HG02759 (cell line): ENCODE measurements at regions not wholly inside any gene's neighbourhood (a gene's known extent, or its start where the extent isn't known, plus 50 kb on each side); places are given as distances from the start of the nearest gene placed in this dataset.
"Not testable (repeated sequence)": the region's sequence is repeated elsewhere in the genome, so short reads cannot be mapped to it uniquely, and the experiment has no call there.

ENCODE experiments used
- ATAC-seq: cut with Tn5 transposase; IDR thresholded peaks from one replicate; pipeline ENCODE4 v1.9.1; 2021; ENCODE audit warnings: mild to moderate bottlenecking, moderate library complexity; ENCODE audit not compliant: unreplicated experiment

DNA sequence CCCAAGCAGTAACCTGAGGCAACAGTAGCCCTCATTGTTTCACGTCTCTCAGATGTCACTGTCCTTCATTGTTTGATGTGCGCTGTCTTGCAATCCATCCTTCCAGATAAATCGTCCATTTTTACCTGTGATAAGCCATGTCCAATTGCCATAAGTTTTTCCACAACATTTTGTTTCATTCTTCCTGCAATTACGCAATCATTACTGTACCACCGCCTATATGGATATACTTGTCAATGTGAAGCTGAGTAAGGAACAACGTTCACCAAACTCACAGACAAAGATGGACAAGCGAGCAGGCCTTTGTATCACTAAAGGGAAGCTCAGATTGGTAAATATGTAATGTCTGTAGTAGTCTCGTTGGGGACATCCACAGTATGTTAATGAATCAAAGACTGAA is 452.5 kb upstream of the NDN start:
- not testable (repeated sequence) for ATAC-seq

DNA sequence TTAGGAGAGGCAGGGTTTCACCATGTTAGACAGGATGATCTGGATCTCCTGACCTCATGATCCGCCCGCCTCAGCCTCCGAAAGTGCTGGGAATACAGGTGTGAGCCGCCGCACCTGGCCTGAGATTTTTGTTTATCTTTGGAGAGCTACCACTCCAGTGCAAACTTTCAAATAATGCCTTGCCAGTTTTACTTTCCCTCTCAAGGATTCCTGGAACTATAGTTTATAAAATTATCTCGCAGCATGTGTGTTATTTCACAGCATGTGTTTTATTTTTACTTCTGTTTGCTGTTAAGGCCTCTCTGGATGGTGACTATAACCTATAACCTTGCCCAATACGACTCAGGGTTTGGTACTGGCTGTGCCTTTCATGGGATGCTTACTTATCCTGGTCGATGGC is 458.0 kb upstream of the NDN start:
- not testable (repeated sequence) for ATAC-seq

DNA sequence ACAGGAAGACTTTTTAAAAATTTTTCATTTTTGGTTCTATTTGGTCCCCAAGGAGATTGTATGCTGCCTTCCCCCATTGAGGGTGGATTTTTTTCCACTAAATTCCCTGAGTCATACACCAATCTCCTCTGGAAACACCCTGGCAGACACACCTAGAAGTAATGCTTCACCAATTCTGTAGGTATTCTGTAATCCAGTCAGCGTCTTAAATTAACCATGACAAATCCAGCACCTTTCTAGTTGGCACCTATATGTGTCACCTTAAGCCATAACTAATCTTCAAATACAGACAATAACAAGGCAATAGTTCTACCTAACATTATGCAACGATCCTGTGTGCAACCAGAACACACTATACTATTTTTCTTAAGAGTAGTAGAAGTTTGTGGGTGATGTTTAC is 459.1 kb upstream of the NDN start:
- no peak for ATAC-seq

- ATAC-seq, result no peak
Observed at GRCh38 chr15:24150542-24150941, 463.4 kb upstream of the NDN start.

GRCh38 chr15:24158306-24158705 is 471.2 kb upstream of the NDN start:
- not testable (repeated sequence) for ATAC-seq

DNA sequence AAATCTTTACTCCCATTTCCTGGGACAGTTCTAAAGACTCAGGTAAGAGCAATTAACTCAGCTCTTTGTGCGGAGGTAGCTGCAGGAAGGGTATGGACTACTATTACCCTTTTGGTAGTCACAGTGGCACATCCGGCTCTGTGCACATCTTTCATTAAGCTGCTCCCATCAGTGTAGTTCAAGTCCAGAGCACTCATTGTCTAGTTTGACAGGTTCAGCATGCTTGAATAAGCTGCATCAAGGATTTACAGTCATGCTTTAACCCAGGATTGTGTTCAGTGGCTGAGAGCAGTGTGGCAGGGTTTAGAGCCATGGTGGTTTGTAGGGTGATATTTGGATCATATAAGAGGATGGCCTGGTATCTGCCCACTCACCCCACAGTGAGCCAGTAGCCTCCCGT is 478.4 kb upstream of the NDN start:
- not testable (repeated sequence) for ATAC-seq

GRCh38 chr15:24202297-24202696 is 473.3 kb upstream of the NPAP1 start:
- ATAC-seq, result not testable (repeated sequence)

- not testable (repeated sequence) for ATAC-seq
Observed at GRCh38 chr15:24211742-24212476, 463.7 kb upstream of the NPAP1 start.

GRCh38 chr15:24223739-24224138 is 451.8 kb upstream of the NPAP1 start:
- ATAC-seq, result no peak

- ATAC-seq, result no peak
Observed at GRCh38 chr15:24224161-24224560, 451.4 kb upstream of the NPAP1 start.

DNA sequence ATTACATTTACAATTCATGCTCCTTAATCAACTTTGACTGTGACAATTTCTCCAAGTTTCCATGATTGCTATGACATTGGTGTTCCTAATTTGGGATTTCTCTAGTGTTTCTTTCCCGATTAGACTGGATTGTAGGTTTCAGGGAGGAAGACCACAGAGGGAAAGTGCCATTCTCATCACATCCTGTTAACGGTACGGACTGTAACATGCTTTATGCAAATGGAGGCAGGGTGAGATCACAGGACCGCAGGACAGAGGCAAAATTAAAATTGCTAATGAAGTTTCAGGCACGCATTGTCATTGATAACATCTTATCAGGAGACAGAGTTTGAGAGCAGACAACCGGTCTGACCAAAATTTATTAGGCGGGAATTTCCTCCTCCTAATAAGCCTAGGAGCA is 446.7 kb upstream of the NPAP1 start:
- not testable (repeated sequence) for ATAC-seq

GRCh38 chr15:24233134-24233533 is 442.4 kb upstream of the NPAP1 start:
- ATAC-seq, result not testable (repeated sequence)

- not testable (repeated sequence) for ATAC-seq
Observed at GRCh38 chr15:24240580-24240979, 435.0 kb upstream of the NPAP1 start.

- not testable (repeated sequence) for ATAC-seq
Observed at GRCh38 chr15:24259106-24259505, 416.5 kb upstream of the NPAP1 start.

GRCh38 chr15:24260407-24260806 is 415.2 kb upstream of the NPAP1 start:
- not testable (repeated sequence) for ATAC-seq

GRCh38 chr15:24260854-24261253 is 414.7 kb upstream of the NPAP1 start:
- not testable (repeated sequence) for ATAC-seq

GRCh38 chr15:24268536-24269165 is 406.9 kb upstream of the NPAP1 start:
- not testable (repeated sequence) for ATAC-seq

- ATAC-seq, result no peak
Observed at GRCh38 chr15:24269166-24269571, 406.4 kb upstream of the NPAP1 start.

GRCh38 chr15:24269923-24270322 is 405.7 kb upstream of the NPAP1 start:
- ATAC-seq, result no peak

GRCh38 chr15:24271496-24272244 is 403.9 kb upstream of the NPAP1 start:
- not testable (repeated sequence) for ATAC-seq

DNA sequence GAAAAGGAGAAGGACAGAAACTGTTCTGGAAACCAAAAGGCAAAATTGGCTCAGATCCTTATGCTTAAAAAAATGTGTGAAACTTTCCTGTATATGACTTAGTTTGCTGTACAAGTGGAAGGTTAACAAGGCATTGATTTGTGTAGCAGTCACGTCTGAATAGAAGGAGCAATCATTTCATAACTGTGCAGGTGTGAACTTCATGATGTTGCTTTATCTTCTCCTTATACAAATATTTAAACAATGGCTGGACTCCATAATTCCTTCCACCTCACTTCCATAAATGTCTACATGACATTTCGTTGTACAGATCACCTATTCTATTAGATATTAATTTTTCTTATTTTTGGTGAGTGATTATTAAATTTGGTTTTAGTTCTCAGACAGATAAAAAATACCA is 382.7 kb upstream of the NPAP1 start:
- no peak for ATAC-seq
